ENCODE measurements at regions not wholly inside any gene's neighbourhood (a gene's known extent, or its start where the extent isn't known, plus 50 kb on each side); places are given as distances from the start of the nearest gene placed in this dataset.
"Not testable (repeated sequence)": the region's sequence is repeated elsewhere in the genome, so short reads cannot be mapped to it uniquely, and the experiment has no call there.

DNA sequence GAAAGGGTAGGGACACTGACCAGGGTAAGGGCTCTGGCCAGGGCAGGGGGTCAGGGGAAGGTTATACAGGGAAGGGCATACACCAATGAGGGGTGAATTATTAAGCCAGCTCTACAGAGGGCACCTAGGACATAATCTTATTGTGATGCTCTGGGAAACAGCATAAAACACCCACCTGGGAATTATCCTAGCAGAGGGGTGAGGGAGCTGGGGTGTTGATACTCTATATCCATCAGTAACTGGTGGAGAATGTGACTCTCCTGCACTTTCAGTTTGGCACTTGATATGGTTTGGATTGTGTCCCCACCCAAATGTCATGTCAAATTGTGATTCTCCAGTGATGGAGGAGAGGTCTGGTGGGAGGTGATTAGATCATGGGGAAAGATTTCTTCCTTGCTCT is 291.2 kb downstream of the ASMT start:
- no peak for DNase-seq

DNA sequence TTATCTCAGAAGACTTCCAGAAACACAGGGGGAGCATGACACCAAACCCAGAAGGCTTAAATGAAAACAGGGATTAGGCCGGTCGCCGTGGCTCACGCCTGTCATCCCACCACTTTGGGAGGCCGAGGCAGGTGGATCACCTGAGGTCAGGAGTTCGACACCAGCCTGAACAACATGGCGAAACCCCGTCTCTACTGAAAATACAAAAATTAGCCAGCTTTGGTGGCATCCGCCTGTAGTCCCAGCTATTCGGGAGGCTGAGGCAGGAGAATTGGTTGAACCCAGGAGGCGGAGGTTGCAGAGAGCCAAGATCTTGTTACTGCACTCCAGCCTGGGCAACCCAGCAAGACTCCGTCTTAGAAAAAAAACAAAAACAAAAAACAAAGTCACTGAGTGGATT is 294.1 kb downstream of the ASMT start:
- not testable (repeated sequence) for DNase-seq

DNA sequence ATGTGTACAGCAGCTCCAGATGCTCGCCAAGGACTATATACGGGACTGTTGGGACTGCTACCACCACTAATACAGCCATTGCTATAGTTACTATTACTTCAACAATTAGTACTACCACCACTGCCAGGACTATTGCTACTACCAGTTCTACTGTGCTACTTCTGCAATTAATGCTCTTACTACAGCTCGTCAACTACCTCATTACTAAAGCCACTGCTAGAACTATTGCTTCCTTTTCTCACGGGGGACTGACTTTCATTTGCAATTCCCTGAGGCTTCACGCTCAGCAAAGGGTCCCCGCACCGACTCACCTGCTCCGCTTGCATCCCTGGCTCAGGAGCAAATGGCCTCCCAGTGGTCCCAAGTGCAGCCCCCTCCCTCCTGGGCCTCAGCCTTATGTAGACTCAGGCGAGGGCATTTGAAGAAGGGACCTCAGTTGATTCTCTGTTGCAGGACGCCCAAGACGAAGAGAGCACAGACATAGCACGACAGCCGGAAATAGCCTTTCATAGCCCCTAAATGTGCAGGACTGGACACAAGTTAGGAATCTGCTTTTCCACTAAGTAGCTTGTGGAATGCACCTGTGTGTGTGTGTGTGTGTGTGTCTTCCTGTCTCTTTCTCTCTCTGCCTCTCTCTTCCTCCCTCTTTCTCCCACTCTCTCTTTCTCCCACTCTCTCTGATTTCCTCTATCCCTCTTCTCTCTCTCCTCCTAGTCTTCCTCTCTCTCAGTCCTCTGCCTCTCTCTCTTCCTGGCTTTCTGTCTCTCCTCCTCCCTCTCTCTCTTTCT is 294.8 kb downstream of the ASMT start:
- DNase-seq: no peak

DNA sequence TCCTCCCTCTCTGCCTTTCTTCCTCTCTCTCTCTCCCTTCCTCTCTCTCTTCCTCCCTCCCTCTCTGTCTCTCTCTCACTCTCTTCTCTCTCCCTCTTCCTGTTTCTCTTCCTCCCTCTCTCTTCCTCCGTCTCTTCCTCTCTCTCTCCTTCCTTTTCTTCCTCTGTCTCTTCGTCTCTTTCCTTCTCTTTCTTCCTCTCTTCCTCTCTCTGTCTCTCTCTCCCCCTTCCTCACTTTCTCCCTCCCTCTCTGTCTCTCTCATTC is 295.3 kb downstream of the ASMT start:
- DNase-seq: no peak

DNA sequence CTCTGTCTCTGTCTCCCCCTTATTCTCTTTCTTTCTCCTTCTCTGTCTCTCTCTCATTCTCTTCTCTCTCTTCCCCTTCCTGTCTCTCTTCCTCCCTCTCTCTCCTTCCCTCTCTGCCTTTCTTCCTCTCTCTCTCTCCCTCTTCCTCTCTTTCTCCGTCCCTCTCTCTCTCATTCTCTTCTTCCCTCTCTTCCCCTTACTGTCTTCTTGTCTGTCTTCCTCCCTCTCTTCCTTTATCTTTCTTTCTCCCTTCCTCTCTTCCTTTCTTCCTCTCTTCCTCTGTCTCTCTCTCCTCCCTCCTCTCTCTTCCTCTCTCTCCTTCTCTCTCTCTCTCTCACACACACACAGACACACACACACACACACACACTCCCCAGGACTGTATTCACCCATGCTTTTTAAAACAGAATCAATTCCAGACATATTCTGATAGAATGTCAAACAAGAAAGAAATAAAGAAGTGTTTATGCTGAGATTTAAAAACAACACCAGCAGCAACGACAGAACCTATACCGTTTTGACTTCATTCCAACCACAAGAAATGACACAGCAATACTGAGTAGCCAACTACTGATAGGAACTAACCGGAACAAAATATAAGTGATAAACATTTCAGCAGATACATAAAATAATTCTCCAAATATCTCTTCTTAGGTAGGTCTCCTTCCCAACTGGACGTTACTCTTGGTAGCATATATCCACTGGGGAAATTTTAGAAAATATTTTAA is 296.7 kb downstream of the ASMT start:
- no peak for DNase-seq

DNA sequence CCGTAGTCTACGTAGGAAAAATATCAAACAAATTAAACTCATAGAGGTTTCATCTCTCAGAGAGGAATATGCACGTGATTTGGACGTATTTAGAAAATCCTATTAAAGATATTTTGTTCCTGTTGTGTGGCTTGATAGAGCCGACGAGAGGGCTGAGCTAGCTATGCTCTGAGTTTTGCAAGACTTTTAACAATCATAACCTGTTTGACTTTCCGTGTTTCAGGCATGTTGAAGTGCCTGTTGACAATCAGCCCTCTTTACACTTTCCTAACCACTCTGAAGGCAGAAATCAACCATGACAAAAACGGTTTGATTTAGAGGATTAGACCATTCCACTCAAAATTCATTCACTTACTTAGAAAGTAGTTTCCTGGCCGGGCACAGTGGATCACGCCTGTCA is 297.3 kb downstream of the ASMT start:
- DNase-seq: no peak

DNA sequence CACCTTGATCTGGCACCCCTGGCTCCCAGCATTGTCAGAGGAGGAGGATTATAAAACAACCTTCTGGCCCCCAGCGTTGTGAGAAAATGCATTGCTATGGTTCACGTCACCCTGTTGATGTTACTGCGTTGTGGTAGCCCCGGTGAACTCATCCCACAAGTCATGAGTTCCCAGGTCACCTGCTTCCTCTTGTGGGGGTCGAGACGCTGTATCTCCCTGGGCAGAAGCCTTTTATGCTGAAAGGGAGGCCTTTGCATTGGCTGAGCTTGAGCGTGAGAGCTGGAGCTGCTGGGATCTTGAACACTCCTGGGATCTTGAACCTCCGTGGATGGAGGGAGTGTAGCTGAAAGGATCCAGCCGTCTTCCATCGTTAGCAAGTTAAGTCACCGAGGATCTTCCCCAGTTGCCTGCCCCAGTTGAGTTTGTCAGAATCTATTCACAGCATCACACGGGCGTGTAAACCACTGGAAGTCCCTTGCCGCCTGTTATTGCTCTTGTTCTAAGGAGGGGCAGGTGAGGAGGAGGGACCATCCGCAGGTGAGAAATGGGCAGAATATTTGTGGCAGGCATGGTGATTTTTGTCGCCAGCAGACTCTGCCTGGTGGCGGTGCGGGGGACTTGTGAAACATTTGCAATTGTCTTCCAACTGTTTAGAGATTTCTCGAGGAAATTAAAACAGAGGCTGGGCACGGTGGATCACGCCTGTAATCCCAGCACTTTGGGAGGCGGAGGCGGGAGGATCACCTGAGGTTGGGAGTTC is 299.9 kb downstream of the ASMT start:
- DNase-seq: no peak

DNA sequence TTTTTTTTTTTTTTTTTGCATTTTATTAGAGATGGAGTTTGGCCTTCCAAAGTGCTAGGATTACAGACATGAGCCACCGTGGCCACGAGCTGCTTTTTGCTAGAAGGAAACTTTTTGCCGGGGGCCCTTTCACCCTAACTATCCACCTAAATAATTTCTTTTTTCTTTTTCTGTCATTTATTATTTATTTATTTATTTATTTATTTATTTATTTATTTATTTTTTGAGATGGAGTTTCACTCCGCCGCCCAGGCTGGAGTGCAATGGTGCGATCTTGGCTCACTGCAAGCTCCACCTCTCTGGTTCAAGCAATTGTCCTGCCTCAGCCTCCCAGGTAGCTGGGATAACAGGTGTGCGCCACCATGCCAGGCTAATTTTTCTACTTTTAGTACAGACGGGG is 303.9 kb downstream of the ASMT start:
- no peak for DNase-seq

DNA sequence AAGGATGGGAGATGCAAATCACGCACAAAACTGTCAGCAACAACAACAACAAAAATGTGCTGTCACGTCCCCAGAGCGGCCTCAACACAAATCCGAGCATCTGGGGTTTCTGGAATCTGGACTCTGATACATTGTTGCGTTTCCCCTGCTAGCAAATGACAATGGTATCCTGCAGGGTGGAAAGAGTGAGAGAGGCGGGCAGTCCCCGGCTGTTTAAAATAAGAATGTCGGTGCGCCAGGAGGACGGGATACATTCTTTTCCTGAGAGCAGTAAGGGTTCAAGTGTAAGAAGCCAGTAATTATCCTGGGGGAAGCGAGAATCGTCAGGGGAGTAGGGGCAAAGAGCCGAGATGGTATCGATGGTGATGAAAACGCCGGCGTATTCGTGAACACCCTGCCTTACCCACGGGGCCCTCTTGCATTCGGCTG is 310.2 kb downstream of the ASMT start:
- no peak for DNase-seq

DNA sequence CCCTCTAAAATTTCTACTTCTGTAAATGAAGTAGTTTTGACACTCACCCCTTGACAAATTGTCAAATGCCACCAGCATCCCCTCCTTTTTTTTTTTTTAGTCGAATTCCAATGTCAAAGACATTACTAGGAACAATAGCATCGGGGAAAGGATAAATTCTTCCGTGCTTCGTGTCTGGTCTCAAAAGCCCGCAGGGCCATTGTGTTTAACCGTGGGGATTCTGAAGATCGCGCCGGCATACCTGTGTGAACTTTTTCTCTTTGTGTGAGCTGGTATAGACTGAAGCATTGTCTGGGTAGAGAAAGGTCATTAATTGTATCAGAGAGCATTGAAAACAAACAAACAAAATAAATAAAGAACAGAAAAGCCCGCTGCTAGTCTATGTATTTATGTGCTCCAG is 313.9 kb downstream of the ASMT start:
- no peak for DNase-seq

DNA sequence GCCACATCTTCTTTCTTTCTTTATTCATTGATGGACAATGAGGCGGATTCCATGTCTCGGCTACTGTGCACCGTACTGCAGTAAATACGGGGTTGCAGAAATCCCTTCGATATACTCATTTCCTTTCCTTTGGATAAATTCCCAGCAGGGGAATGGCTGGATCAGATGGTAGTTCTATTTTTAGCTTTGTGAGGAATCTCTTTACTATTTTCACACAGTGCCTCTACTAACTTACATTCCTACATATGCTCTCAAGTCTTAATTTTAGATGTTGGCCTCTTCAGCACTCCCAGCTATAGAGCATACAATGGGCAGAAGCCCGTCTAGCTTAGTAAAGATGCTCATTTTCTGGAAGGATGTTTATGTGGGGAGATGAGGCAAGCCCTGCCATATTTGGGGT is 317.4 kb downstream of the ASMT start:
- DNase-seq: no peak

DNA sequence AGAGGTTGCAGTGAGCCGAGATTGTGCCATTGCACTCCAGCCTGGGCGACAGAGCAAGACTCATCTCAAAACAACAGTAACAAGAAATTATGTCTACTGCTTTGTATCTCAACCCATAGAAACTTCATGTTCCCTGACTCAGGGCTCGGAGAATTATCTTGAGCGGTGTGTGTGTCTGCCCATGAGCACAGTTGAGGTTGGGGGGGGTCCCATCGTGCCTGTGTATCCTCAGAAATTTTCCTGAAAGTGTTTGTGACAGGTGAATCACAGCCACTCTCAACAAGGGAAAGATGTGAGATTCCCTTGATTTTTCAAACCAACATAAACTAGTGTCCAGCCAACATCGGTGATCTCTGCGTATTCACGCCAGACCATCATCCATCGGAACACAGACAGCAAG is 319.1 kb downstream of the ASMT start:
- no peak for DNase-seq

DNA sequence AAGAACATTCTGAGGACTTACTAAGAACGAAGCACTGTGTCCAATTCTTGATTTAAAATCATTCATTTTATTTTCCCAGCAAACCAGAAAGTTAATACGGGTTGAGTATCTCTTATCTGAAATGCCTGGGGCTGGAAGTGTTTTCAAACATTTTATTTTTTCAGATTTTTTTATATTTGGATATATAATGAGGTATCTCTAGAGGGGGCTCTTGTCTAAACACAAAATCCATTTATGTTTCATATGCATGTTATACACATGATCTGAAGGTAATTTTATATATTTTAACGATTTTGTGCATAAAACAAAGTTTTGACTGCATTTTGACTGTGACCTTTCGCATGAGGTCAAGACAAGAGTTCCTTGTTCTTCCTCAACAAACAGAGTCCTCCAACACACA is 320.9 kb downstream of the ASMT start:
- no peak for DNase-seq

DNA sequence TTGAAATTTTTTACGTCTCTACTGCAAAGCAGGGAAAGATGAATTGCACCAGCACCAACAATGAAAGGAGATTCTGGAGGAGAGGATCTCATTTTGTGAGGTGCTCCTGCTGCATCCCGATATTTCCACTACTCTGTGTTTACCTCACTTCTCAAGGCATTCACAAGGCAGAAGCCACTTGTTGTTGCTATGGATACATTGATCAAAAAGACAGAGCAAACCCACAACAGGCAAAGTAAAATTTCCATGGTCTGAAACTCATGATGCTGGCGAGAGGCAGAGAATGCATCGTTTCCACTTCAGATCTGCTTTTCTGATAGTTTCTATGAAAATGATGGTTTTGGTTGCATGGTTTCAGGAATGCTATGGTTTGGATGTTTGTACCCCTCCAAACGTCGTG is 323.3 kb downstream of the ASMT start:
- DNase-seq: no peak

DNA sequence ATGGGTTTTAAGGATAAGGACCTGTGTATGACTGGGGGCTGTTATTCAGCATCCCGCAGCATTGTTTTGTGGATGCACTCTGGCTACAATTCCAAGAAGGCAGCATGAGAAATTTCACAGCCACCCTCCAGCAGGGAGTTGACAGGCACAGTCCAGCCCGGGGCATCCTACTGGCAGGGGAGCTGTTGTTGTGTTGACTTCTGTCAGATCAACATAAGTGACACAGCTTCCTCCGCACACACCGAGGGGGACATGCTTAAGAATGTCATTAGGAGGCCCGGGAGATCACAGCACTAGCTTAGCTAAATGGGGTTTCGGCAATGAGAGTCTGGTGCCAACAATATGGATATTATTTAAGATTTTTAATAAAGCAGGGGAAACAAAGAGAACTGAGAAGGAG is 326.5 kb downstream of the ASMT start:
- DNase-seq: no peak

DNA sequence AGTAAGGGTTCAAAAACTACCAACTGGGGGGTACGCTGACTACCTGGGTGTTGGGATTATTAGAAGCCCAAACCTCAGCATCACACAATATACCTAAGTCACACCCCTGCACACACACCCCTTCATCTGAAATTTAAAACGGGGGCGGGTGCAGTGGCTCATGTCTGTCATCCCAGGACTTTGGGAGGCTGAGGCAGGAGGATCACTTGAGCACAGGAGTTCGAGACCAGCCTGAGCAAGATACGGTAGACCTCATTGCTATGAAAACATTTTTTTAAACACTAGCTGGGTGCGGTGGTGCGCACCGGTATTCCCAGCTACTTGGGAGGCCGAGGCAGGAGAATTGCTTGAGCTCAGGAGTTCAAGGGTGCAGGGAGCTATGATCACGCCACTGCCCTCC is 331.0 kb downstream of the ASMT start:
- DNase-seq: no peak

DNA sequence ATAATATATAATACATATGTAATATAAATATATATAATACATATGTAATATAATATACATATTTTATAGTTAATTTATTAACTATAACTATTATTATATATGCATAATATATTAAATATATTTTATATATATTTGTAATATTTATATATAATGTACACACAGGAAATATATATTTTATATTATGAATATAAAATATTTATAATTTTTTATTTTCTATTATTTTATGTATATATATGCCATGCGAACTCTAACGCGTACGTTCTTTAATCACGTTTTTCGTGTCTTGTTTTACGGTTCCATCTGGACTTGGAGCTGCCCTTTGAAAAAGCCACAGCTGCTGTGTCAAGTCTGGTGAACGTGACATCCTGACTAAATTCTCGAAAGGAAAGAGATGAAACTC is 332.1 kb downstream of the ASMT start:
- no peak for DNase-seq
